ENCODE measurements at regions not wholly inside any gene's neighbourhood (a gene's known extent, or its start where the extent isn't known, plus 50 kb on each side); places are given as distances from the start of the nearest gene placed in this dataset.

DNA sequence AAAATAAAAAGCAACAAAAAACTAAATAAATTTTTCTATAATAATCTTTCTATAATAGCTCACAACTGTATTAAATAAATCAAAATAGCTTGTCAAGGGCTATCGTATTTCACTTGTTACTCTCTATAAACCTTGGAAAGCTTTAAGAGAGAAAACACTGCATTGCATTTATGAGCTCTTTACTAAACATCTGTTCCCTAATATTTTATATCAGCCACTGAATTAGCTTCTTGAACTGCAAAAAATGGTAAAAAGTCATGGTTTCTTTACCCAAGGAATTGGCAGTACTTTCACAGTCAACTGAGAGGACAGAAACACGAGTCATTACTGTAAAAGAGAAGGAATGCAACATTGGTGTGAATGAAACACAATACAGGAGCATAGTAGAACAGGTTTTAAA is 671.2 kb downstream of the PCDH18 start:
- no peak overlapping the region for H4K91ac ChIP-seq (ENCODE audit: insufficient read depth, low read depth, low read length)
- no peak for ATAC-seq (ENCODE audit: low read depth)
- H4K8ac ChIP-seq (ENCODE audit: low read depth in 2 of 2, low read length in 2 of 2) = no peak overlapping the region
- no peaks in the 10 kb centered on the region for H3K79me1 ChIP-seq (ENCODE audit: low read depth in 1 of 2, low read length in 2 of 2)
- H3K4ac ChIP-seq (ENCODE audit: low read depth, low read length) = no peak overlapping the region
- intact Hi-C loops (cut with micrococcal nuclease) = loop anchor here (10.0 kb wide), 1 partner anchor 946 kb away; no protein-coding TSS in a partner anchor
- ChIA-PET POLR2A (ENCODE audit: unreplicated experiment) (no interaction called here), CTCF (interaction anchor here (0.6 to 1.5 kb wide), 3 partner anchors 148 to 790 kb away, joined by 3 to 8 read pairs (median 3); no protein-coding TSS in a partner anchor)
- no peak overlapping the region for H3K18ac ChIP-seq (ENCODE audit: low read depth, low read length)
- H3K9ac ChIP-seq (ENCODE audit: low read depth, low read length) = no peak overlapping the region
- H3K23ac ChIP-seq (ENCODE audit: low read depth, low read length) = no peak overlapping the region
- H3K4me3 ChIP-seq (ENCODE audit: insufficient read depth, low read depth, low read length) = no peak overlapping the region
- TF ChIP-seq SMC3 (IDR thresholded peaks at IDR 0.05; ENCODE audit: low read depth, low read length) = no peak
- H2BK5ac ChIP-seq (ENCODE audit: low read depth, low read length, poor library complexity, severe bottlenecking) = no peak overlapping the region
- in situ Hi-C loops (cut with MboI; ENCODE audit: low sequenced_read_pairs) = no loop called here
- dilution Hi-C loops (cut with HindIII; ENCODE audit: low sequenced_read_pairs, unreplicated experiment) = no loop called here
- no peaks in the 10 kb centered on the region for H4K20me1 ChIP-seq (ENCODE audit: insufficient read depth, low read length)
- no peaks in the 10 kb centered on the region for H3K9me1 ChIP-seq (ENCODE audit: insufficient read depth, low read length)
- H4K5ac ChIP-seq (ENCODE audit: low read depth, low read length) = no peak overlapping the region
- no peaks in the 10 kb centered on the region for H3K4me1 ChIP-seq (ENCODE audit: control insufficient read depth, insufficient read depth, low read length)
- no peaks in the 10 kb centered on the region for H3K36me3 ChIP-seq (ENCODE audit: control insufficient read depth, insufficient read depth, low read length)
- no peaks in the 10 kb centered on the region for H3K27me3 ChIP-seq (ENCODE audit: control insufficient read depth, insufficient read depth, low read length)
- H3K56ac ChIP-seq (ENCODE audit: extremely low read depth, insufficient read depth, low read length) = no peak overlapping the region
- no peak overlapping the region for H2AK5ac ChIP-seq (ENCODE audit: low read depth, low read length)
- no peak overlapping the region for H2AFZ ChIP-seq (replicated peaks; ENCODE audit: low read length, poor library complexity)
- peak; percentile 9 for DNase-seq
- H2AK9ac ChIP-seq (replicated peaks; ENCODE audit: low read depth, low read length, poor library complexity) = no peak overlapping the region
- WGBS, 2 experiments (ENCODE audit: extremely low coverage in 2 of 2, insufficient read length in 1 of 2) = no CpG with 5 or more reads among the region's 2 CpGs
- H3K9me3 ChIP-seq (ENCODE audit: control insufficient read depth, insufficient read depth, low read length) = no peaks in the 10 kb centered on the region
- H2BK20ac ChIP-seq (ENCODE audit: low read depth, low read length) = no peak overlapping the region
- H3K27ac ChIP-seq (ENCODE audit: insufficient read depth, low read length) = no peak overlapping the region
- H3K14ac ChIP-seq (replicated peaks; ENCODE audit: low read depth, low read length) = no peak overlapping the region
- no peak overlapping the region for H2BK120ac ChIP-seq (ENCODE audit: low read depth, low read length)
- no peak overlapping the region for H2BK15ac ChIP-seq (ENCODE audit: low read depth, low read length)
- no TSS peak for BruUV-seq (replicated peaks)
- no peak overlapping the region for H3K4me2 ChIP-seq (ENCODE audit: low read depth, low read length)

Data from IMR-90 (cell line).